ENCODE measurements at regions not wholly inside any gene's neighbourhood (a gene's known extent, or its start where the extent isn't known, plus 50 kb on each side); places are given as distances from the start of the nearest gene placed in this dataset.

DNA sequence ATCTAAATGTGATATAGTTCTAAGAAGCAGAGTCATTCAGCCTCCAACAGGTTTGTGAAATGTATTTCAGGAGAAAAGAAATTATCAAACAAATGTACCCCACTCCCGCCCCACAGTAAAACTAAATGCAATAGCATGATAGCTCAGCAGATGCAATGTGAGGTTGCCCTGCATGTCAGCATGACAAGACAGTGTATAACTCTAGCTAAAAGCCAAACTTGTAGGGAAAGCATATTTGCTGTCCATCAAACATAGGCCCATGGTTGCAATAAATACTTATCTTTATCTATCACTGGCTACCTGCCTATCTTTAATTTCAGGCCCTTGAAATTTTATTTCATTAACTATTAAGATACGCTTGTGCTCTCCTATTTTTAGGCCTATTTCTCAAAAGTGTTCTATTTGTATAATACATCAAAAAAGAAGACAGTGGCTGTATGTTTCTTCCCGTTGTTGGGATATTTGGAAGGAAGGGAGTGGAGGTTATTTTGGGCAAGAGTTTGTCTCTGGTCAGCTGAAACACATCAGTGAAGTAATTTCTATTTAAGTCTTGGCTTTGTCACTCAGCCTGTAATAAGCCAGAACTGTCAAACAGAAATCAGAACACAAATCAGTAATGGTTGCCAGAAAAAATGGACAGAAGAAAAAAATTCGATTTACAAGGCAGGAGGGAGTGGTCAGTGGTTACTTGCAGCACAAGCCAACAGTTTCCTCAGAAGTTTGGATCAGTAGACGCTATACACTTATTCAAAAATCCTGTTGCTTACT lies 307.4 kb upstream of the ADGRL2 start:
- DNase-seq (ENCODE audit: low read depth, low spot score): no peak

DNA sequence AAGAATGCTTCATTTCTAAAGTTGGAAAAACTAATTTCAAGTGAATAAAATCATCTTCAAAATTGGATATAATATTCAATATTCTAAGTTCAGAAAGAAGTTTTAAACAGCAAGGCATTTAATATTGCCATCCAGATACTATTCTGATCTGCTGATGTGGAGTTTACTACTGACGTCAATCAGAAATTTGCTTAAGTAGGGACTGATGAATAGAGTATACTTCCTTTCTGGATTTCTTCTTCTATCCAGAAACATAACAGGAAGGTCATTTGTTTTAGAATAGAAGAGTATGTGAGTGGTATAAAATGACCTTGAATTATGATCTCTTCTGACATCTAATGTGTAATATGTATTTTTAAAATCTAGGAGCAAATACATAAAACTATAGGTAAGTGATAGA lies 308.1 kb upstream of the ADGRL2 start:
- no peak for DNase-seq (ENCODE audit: low read depth, low spot score)

DNA sequence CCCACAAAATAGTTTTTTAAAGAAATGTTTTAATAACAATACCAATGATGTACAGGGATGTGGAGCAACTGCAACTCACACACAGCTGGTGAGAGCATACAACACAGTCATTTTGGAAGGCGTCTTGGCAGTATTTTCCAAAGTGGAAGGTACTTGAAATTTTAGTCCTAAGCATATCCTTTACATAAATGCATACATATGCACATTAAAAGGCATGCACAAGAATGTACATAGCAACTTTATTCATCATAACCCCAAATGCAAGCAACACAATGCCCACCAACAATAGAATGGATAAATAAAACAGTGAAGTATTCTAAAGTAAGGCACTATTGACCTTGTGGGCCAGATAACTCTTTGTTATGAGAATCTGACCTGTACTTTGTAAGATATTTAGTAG lies 310.1 kb upstream of the ADGRL2 start:
- no peak for DNase-seq (ENCODE audit: low read depth, low spot score)

GRCh38 chr1:81489372-81489934 lies 311.3 kb upstream of the ADGRL2 start:
- DNase-seq (ENCODE audit: low read depth, low spot score): no peak

DNA sequence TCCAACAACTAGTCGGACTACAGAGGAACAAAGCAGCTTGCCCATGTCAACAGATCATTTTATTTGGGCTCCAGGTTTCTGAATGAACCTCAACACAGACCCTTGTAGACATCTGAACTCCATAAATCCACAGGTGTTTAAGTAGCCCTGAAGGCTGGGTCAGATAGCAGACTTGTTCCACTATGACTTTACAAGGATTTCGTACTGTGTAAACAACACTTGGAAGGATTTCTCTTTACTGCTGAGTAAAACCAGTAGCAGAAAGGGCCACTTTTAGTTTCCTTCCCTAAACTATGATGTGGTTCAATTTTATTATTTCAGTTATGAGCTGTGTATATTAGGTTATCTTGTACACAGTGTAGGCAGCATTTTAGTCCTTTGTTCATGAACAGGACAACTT lies 316.4 kb upstream of the ADGRL2 start:
- no peak for DNase-seq (ENCODE audit: low read depth, low spot score)

DNA sequence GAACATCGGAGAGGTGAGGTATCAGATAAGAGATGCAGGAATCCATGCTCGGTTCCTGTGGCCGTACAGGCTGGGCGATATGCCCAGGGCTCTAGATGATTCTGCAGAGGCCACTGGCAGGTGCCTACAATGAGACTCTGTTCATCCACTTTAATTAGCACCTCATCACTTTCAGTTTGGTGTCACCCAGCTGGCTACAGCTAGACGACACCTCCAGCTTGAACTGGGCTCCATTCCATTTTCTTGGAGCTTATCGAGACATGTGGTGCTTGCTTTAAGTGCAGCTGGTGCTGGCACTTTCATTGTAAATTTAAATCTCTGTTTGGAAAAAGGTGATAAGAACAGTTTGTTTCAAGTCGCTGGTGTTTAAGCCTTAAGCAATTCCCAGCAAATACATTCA lies 322.5 kb upstream of the ADGRL2 start:
- DNase-seq (ENCODE audit: low read depth, low spot score): no peak

DNA sequence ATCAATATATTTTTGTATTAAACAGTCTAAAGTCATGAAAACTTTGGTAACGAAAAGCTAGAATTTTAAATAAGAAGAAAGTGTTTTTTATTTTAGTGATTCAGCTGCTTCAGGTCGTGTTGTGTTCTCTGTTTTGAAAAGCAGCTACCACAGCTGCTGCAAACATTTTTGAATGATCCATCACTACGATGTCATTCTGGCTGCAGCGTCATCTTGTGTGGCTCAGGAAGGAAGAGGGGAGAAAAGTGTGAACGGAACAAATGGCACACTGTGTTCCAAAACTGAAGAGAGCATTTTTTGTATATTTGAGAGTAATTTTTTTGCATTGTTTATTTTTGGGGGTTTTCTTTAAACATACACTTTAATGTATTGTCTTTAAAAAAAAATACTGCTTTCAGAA lies 323.0 kb upstream of the ADGRL2 start:
- DNase-seq (ENCODE audit: low read depth, low spot score): no peak

DNA sequence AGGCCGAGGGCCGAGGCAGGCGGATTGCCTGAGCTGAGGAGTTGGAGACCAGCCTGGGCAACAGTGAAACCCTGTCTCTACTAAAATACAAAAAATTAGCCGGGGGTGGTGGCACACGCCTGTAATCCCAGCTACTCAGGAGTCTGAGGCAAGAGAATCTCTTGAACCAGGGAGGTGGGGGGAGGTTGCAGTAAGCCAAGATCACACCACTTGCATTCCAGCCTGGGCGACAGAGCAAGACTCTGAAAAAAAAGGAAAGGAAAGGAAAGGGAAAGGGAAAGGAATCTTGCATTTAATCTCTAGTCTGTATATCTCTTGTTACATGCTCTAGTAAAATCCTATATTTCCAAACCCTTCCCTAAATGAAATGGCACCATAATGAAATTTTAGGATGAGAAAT lies 328.3 kb upstream of the ADGRL2 start:
- no peak for DNase-seq (ENCODE audit: low read depth, low spot score)

DNA sequence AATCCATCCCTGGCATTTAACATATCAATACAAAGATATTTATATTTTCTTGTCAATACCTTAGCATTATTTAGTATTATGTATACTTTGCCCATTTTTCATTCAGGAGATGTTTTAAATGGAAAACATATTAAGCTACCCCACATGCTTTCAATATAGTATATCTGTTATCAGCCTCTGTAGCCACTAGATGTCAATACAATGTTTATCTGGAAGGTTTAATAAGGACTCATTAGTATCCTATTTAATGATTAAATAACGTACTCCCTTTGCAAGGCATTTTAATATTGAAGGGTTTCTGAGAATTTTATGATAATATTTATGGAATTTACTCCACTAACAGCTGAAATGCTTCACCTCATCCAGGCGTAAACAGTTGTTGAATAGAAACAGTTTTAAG lies 329.5 kb upstream of the ADGRL2 start:
- DNase-seq (ENCODE audit: low read depth, low spot score): no peak

- no peak for DNase-seq (ENCODE audit: low read depth, low spot score)
These were observed 330.5 kb upstream of the ADGRL2 start for GRCh38 chr1:81470275-81470674.

DNA sequence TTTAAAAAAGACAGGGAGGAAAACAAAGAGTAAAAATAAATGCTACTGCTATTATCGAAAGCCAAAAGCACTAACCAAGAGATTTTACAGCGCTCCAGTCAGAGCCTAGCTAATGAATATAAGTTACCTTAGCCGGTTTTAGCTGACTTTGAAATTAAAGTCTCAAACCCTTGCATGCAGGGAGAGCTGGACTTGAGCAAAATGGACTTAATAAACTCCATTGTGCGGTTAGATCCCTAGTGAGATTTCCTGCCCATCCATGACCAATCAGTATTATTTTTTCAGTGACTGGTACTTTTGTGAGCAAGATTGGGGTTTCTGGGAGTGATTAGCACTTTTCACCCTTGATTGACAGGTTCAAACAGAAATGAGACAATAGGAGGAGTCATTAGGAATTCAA lies 333.4 kb upstream of the ADGRL2 start:
- no peak for DNase-seq (ENCODE audit: low read depth, low spot score)

GRCh38 chr1:81466961-81467360 lies 333.8 kb upstream of the ADGRL2 start:
- DNase-seq (ENCODE audit: low read depth, low spot score): no peak

DNA sequence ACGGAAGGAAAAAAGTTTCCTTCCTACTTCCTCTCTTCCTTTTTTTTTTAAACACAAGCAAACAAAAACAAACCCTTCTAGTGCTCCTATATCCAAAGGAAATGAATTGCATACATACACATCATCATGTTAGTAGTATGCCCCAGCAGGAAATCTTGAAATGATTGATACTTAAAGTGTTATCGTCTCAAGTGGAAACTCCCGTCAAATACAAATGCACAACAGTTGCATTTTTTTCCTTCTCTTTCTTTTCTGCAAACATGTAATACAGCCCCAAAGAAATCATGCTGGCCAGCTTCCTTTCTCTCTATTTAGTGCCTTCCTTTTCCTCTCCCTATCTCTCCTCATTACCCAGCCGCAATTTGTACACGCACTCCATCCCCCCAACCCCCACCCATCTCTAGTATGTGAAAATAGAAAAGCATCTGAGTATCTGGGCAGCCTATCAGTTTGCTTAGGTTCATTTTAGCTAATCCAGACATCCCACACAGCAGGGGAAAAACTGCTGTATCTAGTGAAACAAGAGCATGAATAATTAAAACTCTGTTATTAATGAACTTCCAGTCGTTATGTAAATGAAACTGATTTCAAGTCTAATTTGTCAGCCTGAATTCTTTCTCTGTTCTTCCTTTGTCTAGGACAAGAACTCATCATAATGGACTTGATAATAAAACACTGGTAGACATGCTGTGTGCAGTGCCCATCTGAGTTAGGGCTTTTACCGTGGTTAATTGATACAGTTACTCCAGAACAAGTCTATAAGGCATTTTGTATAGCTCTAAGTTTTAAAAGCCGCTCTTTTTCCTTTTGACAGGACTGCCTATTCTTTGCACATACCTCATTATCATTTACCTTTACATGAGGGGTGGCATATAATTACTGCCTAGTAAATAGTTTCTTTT lies 336.5 kb upstream of the ADGRL2 start:
- no peak for DNase-seq (ENCODE audit: low read depth, low spot score)

DNA sequence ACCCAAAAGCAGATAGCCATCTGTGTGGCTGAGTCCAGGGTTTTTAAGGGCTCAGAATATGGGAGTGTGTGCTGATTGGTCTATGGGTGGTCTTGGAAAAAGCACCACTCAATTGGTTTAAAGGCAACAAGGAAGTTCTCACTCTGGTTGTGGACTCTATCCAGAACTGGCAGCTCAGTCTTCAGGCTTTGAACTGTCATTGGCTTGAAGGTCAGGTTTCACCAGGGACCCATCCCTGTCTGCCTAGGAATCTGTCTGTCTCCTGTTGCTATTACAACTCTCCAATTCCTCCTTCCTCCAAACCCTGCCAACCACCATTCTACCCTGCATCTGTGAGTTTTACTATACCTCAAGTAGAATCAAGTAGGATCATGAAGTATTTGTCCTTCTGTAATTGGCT lies 341.7 kb upstream of the ADGRL2 start:
- DNase-seq (ENCODE audit: low read depth, low spot score): no peak

GRCh38 chr1:81458186-81458585 lies 342.5 kb upstream of the ADGRL2 start:
- no peak for DNase-seq (ENCODE audit: low read depth, low spot score)

- DNase-seq (ENCODE audit: low read depth, low spot score): no peak
These were observed 345.3 kb upstream of the ADGRL2 start for GRCh38 chr1:81455481-81455880.

GRCh38 chr1:81453971-81454370 lies 346.8 kb upstream of the ADGRL2 start:
- DNase-seq (ENCODE audit: low read depth, low spot score): no peak

DNA sequence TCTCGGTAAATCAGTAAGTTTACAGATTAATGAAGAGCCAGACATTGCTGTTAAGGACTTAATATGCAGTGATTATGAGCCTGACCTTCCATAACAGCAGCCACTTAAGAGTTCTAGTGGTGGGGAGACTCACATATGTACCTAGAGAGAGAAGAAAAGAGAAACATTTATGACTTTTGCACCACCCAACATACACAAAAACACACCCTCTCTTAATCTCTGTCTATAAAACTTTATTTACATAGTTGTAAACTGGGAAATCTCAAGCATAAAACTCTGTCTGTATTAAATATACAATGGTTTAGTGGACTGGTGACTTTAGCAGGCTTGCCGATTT lies 347.4 kb upstream of the ADGRL2 start:
- DNase-seq (ENCODE audit: low read depth, low spot score): no peak

DNA sequence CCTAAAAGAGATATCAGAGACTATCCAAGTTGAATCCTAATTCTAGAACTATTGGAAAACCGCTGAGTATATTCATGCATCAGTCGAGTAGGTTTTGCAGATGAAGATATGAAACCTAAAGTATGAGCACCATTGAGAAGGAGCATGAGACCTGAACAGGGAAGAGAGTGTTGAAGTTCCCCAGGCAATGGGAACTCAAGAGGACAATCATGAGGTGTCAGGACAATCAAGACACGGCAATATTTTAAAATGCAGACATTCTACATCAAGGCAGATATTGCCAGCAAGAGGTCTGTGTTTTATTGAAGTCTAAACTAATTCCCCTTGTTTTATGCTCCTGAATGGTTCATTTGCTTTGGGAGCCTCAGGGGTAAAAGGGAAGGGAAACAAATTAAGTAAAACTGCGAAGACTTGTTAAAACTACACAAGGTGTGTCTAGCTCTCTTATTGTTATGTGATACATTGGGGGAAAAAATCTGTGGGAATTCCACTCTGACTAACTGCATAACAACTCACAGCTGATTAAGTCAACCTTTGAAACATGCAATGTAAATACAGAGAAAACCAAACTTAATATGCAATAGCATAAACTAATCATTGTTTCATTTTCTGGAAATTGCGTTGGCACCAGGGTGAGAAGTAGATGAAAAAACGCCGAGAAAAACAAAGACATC lies 347.9 kb upstream of the ADGRL2 start:
- DNase-seq (ENCODE audit: low read depth, low spot score): no peak

- DNase-seq (ENCODE audit: low read depth, low spot score): no peak
These were observed 350.9 kb upstream of the ADGRL2 start for GRCh38 chr1:81449786-81450185.

- no peak for DNase-seq (ENCODE audit: low read depth, low spot score)
These were observed 354.6 kb upstream of the ADGRL2 start for GRCh38 chr1:81446000-81446669.

DNA sequence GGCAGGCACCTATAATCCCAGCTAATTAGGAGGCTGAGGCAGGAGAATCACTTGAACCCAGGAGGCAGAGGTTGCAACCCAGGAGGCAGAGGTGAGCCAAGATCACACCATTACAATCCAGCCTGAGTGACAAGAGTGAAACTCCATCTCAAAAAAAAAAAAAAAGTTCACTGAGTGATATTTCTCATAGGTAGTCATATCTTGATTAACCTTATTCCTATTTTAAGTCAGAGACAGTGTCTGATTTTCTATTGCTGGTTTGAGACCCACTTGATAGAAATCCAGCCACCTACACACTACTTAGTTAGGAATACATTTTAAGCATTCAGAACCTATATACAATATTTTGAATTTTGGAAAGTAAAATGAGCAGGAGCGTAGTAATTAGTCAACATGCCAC lies 357.4 kb upstream of the ADGRL2 start:
- no peak for DNase-seq (ENCODE audit: low read depth, low spot score)
